GM18858 (cell line): ENCODE measurements at regions not wholly inside any gene's neighbourhood (a gene's known extent, or its start where the extent isn't known, plus 50 kb on each side); places are given as distances from the start of the nearest gene placed in this dataset.
A peak's percentile ranks its signal among the peaks of the same experiment; 100 is the strongest.

ENCODE experiments used
- ATAC-seq: cut with Tn5 transposase; IDR thresholded peaks from one replicate; pipeline ENCODE4 v1.9.1; 2021; ENCODE audit not compliant: unreplicated experiment

- no peak for ATAC-seq
Observed at GRCh38 chr4:117324851-117325491, 239.6 kb upstream of the TRAM1L1 start.

GRCh38 chr4:117326091-117326490, 240.7 kb upstream of the TRAM1L1 start:
- ATAC-seq = no peak

GRCh38 chr4:117327491-117327890, 242.1 kb upstream of the TRAM1L1 start:
- no peak for ATAC-seq

- ATAC-seq = no peak
Observed at GRCh38 chr4:117328333-117328732, 243.0 kb upstream of the TRAM1L1 start.

GRCh38 chr4:117331817-117332216, 246.4 kb upstream of the TRAM1L1 start:
- no peak for ATAC-seq

GRCh38 chr4:117334451-117335188, 249.2 kb upstream of the TRAM1L1 start:
- ATAC-seq = peak; percentile 48

- ATAC-seq = no peak
Observed at GRCh38 chr4:117357437-117357836, 272.1 kb upstream of the TRAM1L1 start.

GRCh38 chr4:117357866-117358265, 272.5 kb upstream of the TRAM1L1 start:
- ATAC-seq = no peak

- no peak for ATAC-seq
Observed at GRCh38 chr4:117370944-117371668, 285.7 kb upstream of the TRAM1L1 start.

GRCh38 chr4:117375101-117375500, 289.7 kb upstream of the TRAM1L1 start:
- ATAC-seq = no peak

- no peak for ATAC-seq
Observed at GRCh38 chr4:117376692-117377091, 291.3 kb upstream of the TRAM1L1 start.

- ATAC-seq = no peak
Observed at GRCh38 chr4:117378942-117379341, 293.6 kb upstream of the TRAM1L1 start.

- ATAC-seq = no peak
Observed at GRCh38 chr4:117383468-117383867, 298.1 kb upstream of the TRAM1L1 start.

- no peak for ATAC-seq
Observed at GRCh38 chr4:117385526-117385925, 300.1 kb upstream of the TRAM1L1 start.

- ATAC-seq = no peak
Observed at GRCh38 chr4:117387072-117387471, 301.7 kb upstream of the TRAM1L1 start.

- no peak for ATAC-seq
Observed at GRCh38 chr4:117400039-117400835, 314.9 kb upstream of the TRAM1L1 start.

GRCh38 chr4:117412661-117413060, 327.3 kb upstream of the TRAM1L1 start:
- ATAC-seq = no peak

- ATAC-seq = no peak
Observed at GRCh38 chr4:117417856-117418255, 332.5 kb upstream of the TRAM1L1 start.

GRCh38 chr4:117420948-117421347, 335.6 kb upstream of the TRAM1L1 start:
- ATAC-seq = no peak

GRCh38 chr4:117421706-117422105, 336.3 kb upstream of the TRAM1L1 start:
- no peak for ATAC-seq

- ATAC-seq = no peak
Observed at GRCh38 chr4:117422297-117422696, 336.9 kb upstream of the TRAM1L1 start.
